ENCODE measurements at regions not wholly inside any gene's neighbourhood (a gene's known extent, or its start where the extent isn't known, plus 50 kb on each side); places are given as distances from the start of the nearest gene placed in this dataset.

GRCh38 chr15:95362306-95362705 is 968.2 kb upstream of the NR2F2 start:
- intact Hi-C loops (cut with DNase I): no loop called here
- Histone ChIP-seq H3K4me1 (no peaks in the 10 kb centered on the region), H3K27me3 (no peaks in the 10 kb centered on the region), H3K4me3 (no peak overlapping the region), H3K27ac (no peak overlapping the region), H3K9me3 (peaks cover 0 to 5% (median 0%) of the 10 kb centered on the region in 3 donors), H3K36me3 (replicated peaks in 1 of 2; ENCODE audit: insufficient read depth in 1 of 2, low read depth in 2 of 2) (no peaks in the 10 kb centered on the region)
- WGBS, 2 donors: 55 to 61% methylated on average over 3 of the region's 3 CpGs
- TF ChIP-seq POLR2A (IDR thresholded peaks at IDR 0.05): no peak
- TF ChIP-seq CTCF (IDR thresholded peaks at IDR 0.05): no peak
- no peak for ATAC-seq
- no peak for DNase-seq

GRCh38 chr15:95363646-95364045 is 966.9 kb upstream of the NR2F2 start:
- WGBS, 2 donors: 56 to 59% methylated on average over 5 of the region's 5 CpGs
- no peak for ATAC-seq
- TF ChIP-seq POLR2A (IDR thresholded peaks at IDR 0.05) (no peak), CTCF (IDR thresholded peaks at IDR 0.05) (no peak)

GRCh38 chr15:95365511-95366107 is 964.9 kb upstream of the NR2F2 start:
- DNase-seq (no peak), ATAC-seq (peak; percentile 56)
- TF ChIP-seq CTCF (IDR thresholded peaks at IDR 0.05) (no peak), POLR2A (IDR thresholded peaks at IDR 0.05) (no peak)
- Histone ChIP-seq H3K36me3 (replicated peaks in 1 of 2; ENCODE audit: insufficient read depth in 1 of 2, low read depth in 2 of 2) (no peaks in the 10 kb centered on the region), H3K9me3 (peaks cover 0 to 5% (median 0%) of the 10 kb centered on the region in 3 donors), H3K27ac (no peak overlapping the region), H3K4me3 (no peak overlapping the region), H3K4me1 (no peaks in the 10 kb centered on the region), H3K27me3 (no peaks in the 10 kb centered on the region)
- intact Hi-C loops (cut with DNase I): no loop called here
- 51 to 56% methylated on average over 12 of the region's 12 CpGs for WGBS, 2 donors

More at GRCh38 chr15:95363646-95364045, 966.9 kb upstream of the NR2F2 start:
- DNase-seq: no peak
- H3K9me3 ChIP-seq: peaks cover 0 to 5% (median 0%) of the 10 kb centered on the region in 3 donors
- H3K4me3 ChIP-seq: no peak overlapping the region
- H3K36me3 ChIP-seq (replicated peaks in 1 of 2; ENCODE audit: insufficient read depth in 1 of 2, low read depth in 2 of 2): no peaks in the 10 kb centered on the region
- no peak overlapping the region for H3K27ac ChIP-seq
- H3K4me1 ChIP-seq: no peaks in the 10 kb centered on the region
- intact Hi-C loops (cut with DNase I): no loop called here
- H3K27me3 ChIP-seq: no peaks in the 10 kb centered on the region

GRCh38 chr15:95368191-95368590 is 962.3 kb upstream of the NR2F2 start:
- no peaks in the 10 kb centered on the region for H3K36me3 ChIP-seq (replicated peaks in 1 of 2; ENCODE audit: insufficient read depth in 1 of 2, low read depth in 2 of 2)
- no peak for DNase-seq
- no peak overlapping the region for H3K4me3 ChIP-seq
- no peaks in the 10 kb centered on the region for H3K27me3 ChIP-seq
- no peaks in the 10 kb centered on the region for H3K4me1 ChIP-seq
- no peaks in the 10 kb centered on the region for H3K9me3 ChIP-seq
- H3K27ac ChIP-seq: no peak overlapping the region
- WGBS, 2 donors: 38 to 51% methylated on average over 5 of the region's 5 CpGs
- TF ChIP-seq CTCF (IDR thresholded peaks at IDR 0.05): no peak
- TF ChIP-seq POLR2A (IDR thresholded peaks at IDR 0.05): no peak
- intact Hi-C loops (cut with DNase I): no loop called here
- ATAC-seq: no peak

All from body of pancreas (tissue), 4 donors.